Activated CD8-positive, alpha-beta T cell treated with anti-CD3 and anti-CD28 coated beads for 36 hours (primary cell): ENCODE measurements at regions not wholly inside any gene's neighbourhood (a gene's known extent, or its start where the extent isn't known, plus 50 kb on each side); places are given as distances from the start of the nearest gene placed in this dataset.

ENCODE experiments used
- ATAC-seq: fragments of 200-7000 bp; cut with Tn5 transposase; one replicate; pipeline ENCODE4 v1.10.0; 2021; ENCODE audit warnings: mild to moderate bottlenecking, moderate library complexity
- CTCF ChIA-PET: fragments of 350-600 bp; sonication (Branson Sonifier 250); formaldehyde crosslinking; loops from one replicate; lab custom pipeline; 2021; ENCODE audit warnings: antibody characterized with exemption; lab: Charles Lee
- POLR2A ChIA-PET: fragments of 350-600 bp; sonication (Branson Sonifier 250); formaldehyde crosslinking; loops from one replicate; lab custom pipeline; 2021; ENCODE audit warnings: antibody characterized with exemption; lab: Charles Lee
- DNase-seq: peaks from one replicate; pipeline ENCODE4 v3.0.0-alpha.2; 2020
- H3K27ac Mint-ChIP-seq: one replicate; pipeline ENCODE4 v1.8.0; 2021; ENCODE audit warnings: mild to moderate bottlenecking, mixed read lengths
- H3K27me3 Mint-ChIP-seq: one replicate; pipeline ENCODE4 v1.8.0; 2021; ENCODE audit warnings: mixed read lengths
- H3K36me3 Mint-ChIP-seq: one replicate; pipeline ENCODE4 v1.8.0; 2021; ENCODE audit warnings: low read depth, mixed read lengths
- H3K4me1 Mint-ChIP-seq: one replicate; pipeline ENCODE4 v1.8.0; 2021; ENCODE audit warnings: low read depth, mixed read lengths
- H3K4me3 Mint-ChIP-seq: one replicate; pipeline ENCODE4 v1.8.0; 2021; ENCODE audit warnings: mild to moderate bottlenecking, moderate library complexity, mixed read lengths
- H3K9me3 Mint-ChIP-seq: one replicate; pipeline ENCODE4 v1.8.0; 2021; ENCODE audit warnings: mixed read lengths
- intact Hi-C: fragments of 100-400 bp; cut with micrococcal nuclease; formaldehyde crosslinking; loops from one replicate; pipeline ENCODE4 v1.10.0; 2022
- TF ChIP-seq, protein P1 (sequence below): fragments of 200-600 bp; IDR thresholded peaks from one replicate; pipeline ENCODE4 v1.8.0; 2022; ENCODE audit warnings: antibody characterized with exemption, mild to moderate bottlenecking

DNA sequence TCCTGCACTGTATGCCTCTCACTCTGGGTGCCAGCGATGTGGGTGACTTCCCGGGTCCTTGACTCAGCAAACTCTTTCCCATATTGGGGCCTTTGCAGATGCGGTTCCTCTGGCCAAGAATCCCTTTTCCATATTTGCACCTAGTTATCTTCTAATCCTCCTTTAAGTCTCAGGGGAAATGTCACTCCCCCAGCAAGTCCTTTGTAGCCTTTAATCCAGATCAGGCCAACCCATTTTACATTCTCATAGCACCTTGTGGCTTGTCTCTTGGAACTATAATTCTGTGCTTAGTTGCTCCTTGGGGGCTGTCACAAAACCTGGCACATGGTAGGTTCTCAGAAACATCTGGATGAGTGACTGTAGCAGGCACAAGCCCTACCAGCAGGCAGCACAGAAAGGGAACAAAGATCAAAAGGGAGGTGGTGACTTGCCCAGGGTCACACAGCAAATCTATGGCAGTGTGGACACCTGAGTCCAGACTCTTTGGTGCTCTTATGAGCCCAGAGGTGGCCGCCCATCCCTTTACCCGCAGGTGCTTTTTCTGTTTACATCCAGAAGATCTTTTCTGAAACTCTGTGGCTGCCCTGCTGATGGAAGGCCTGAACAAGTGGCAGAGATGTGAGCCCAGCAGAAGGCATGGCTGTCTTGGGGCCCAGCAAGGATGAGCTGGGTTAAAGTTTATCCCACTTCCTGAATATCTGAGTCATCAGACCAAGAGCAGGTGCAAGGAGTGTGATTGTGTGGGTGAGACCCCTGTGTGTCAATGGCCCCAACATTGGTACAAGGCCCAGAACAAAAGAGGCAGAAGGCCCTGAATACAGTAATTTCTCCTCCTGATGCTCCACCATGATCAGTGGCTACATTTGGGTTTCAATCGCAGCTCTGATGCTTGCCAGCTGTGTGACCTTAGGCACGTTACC lies 78.6 kb upstream of the GRK3 start:
- Mint-ChIP-seq H3K4me1 (peaks cover 58% of the 10 kb centered on the region), H3K9me3 (peaks cover 11% of the 10 kb centered on the region), H3K4me3 (peak overlapping the region; percentile 15), H3K27ac (peak overlapping the region; percentile 93), H3K36me3 (peaks cover 73% of the 10 kb centered on the region), H3K27me3 (no peaks in the 10 kb centered on the region)
- ChIA-PET CTCF (interaction anchor here (1.3 kb wide), 1 partner anchor 38 kb away, joined by 4 read pairs; no protein-coding TSS in a partner anchor), POLR2A (interaction anchor here (0.8 kb wide), 1 partner anchor 78 kb away, joined by 3 read pairs; no protein-coding TSS in a partner anchor)
- intact Hi-C loops: no loop called here
- peak; percentile 83 for DNase-seq
- TF ChIP-seq, protein P1, sequence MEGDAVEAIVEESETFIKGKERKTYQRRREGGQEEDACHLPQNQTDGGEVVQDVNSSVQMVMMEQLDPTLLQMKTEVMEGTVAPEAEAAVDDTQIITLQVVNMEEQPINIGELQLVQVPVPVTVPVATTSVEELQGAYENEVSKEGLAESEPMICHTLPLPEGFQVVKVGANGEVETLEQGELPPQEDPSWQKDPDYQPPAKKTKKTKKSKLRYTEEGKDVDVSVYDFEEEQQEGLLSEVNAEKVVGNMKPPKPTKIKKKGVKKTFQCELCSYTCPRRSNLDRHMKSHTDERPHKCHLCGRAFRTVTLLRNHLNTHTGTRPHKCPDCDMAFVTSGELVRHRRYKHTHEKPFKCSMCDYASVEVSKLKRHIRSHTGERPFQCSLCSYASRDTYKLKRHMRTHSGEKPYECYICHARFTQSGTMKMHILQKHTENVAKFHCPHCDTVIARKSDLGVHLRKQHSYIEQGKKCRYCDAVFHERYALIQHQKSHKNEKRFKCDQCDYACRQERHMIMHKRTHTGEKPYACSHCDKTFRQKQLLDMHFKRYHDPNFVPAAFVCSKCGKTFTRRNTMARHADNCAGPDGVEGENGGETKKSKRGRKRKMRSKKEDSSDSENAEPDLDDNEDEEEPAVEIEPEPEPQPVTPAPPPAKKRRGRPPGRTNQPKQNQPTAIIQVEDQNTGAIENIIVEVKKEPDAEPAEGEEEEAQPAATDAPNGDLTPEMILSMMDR: no peak
- ATAC-seq: peak; percentile 74

DNA sequence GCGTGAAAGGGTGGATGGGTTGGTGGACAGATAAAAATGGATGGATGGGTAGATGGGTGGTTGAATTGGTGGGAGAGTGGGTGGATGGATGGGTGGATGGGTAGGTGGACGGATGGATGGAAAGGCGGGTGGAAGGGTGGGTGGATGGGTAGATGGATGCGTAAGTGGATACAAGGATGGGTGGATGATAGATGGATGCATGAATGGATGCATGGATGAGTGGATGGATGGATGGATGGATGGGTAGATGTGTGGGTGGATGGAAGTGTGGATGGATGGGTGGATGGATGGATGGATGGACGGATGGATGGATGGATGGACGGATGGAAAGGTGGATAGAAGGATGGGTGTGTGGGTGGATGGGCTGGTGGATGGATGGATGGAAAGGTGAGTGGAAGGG lies 77.0 kb upstream of the GRK3 start:
- CTCF ChIA-PET: no interaction called here
- intact Hi-C loops: no loop called here
- POLR2A ChIA-PET: interaction anchor here (1.6 kb wide), 1 partner anchor 28 kb away, joined by 3 read pairs; no protein-coding TSS in a partner anchor
- ATAC-seq: no peak
- Mint-ChIP-seq H3K36me3 (peaks cover 70% of the 10 kb centered on the region), H3K9me3 (peaks cover 11% of the 10 kb centered on the region), H3K4me1 (peaks cover 58% of the 10 kb centered on the region), H3K27ac (peak overlapping the region; percentile 93), H3K4me3 (no peak overlapping the region), H3K27me3 (no peaks in the 10 kb centered on the region)
- TF ChIP-seq, protein P1: no peak
- no peak for DNase-seq

DNA sequence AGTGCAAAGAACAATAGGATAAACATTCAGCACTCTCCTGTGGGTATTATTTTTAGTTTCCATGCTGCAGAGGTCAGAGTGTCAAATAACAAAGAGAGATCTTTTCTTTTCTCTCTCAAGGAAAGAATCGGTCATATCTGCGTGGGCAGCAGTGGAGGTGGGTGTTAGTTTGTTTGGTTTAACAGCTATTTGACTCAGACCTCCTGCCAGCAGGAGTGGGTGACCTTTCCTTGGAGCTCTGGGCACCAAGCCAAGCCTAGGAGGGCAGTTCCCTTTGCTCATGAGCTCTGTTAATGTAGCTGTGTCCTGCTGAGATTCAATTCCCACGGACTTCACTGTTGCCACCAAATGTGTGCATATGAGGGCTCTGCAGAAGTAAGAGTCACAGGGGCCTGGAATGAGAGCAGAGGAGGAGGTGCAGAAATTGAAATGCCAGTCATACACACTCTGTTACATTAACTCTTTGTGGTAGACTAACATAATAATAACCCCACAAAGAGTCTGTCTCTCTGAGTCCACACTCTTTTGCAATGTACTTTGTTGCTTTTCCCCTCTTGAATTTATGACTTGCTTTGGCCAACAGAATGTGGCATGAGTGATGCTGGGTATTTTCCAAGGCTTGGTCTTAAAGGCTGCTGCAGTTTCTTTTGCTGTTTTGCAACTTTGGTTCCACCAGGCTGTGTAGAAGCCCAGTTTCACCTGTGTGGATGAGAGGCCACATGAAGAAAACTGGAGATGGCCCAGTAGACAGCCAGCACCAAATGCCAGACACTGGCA lies 76.0 kb upstream of the GRK3 start:
- peak; percentile 96 for DNase-seq
- POLR2A ChIA-PET: interaction anchor here (1.0 to 1.6 kb wide), 2 partner anchors 12 to 27 kb away, joined by 3 to 4 read pairs; no protein-coding TSS in a partner anchor

DNA sequence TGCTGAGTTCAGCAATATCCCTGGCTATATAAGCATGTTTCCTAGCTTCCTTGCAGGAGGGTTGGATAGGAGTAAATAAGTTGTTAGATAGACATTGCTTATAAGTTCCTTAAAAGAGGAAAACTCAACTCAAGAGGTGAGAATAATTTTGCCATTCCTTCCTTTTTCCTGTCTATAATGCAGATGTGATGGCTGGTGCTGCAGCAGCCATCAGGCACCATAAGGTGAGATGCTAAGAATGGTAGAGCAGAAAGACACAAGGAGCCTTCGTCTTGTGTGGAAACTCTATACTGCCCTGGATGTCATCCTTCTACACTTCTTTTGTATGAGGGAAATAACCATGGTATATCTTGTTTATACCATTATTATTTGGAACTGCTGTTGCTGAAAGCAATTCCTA lies 74.5 kb upstream of the GRK3 start:
- ChIA-PET CTCF (no interaction called here), POLR2A (interaction anchor here (0.9 kb wide), 1 partner anchor 245 kb away, joined by 3 read pairs; no protein-coding TSS in a partner anchor)
- intact Hi-C loops: no loop called here

More for the DNA sequence above, 76.0 kb upstream of the GRK3 start:
- intact Hi-C loops: no loop called here
- H3K9me3 Mint-ChIP-seq: peaks cover 11% of the 10 kb centered on the region
- no peaks in the 10 kb centered on the region for H3K27me3 Mint-ChIP-seq
- H3K4me1 Mint-ChIP-seq: peaks cover 58% of the 10 kb centered on the region
- H3K36me3 Mint-ChIP-seq: peaks cover 65% of the 10 kb centered on the region
- ATAC-seq: peak; percentile 38
- CTCF ChIA-PET: interaction anchor here (1.1 to 1.2 kb wide), 3 partner anchors 12 to 285 kb away, joined by 3 to 4 read pairs (median 3); no protein-coding TSS in a partner anchor
- peak overlapping the region; percentile 36 for H3K4me3 Mint-ChIP-seq
- TF ChIP-seq, protein P1: no peak
- H3K27ac Mint-ChIP-seq: peak overlapping the region; percentile 93

More for the DNA sequence above, 74.5 kb upstream of the GRK3 start:
- DNase-seq (no peak), ATAC-seq (no peak)
- H3K4me3 Mint-ChIP-seq: no peak overlapping the region
- no peaks in the 10 kb centered on the region for H3K27me3 Mint-ChIP-seq
- H3K36me3 Mint-ChIP-seq: peaks cover 58% of the 10 kb centered on the region
- no peak overlapping the region for H3K27ac Mint-ChIP-seq
- TF ChIP-seq, protein P1: no peak
- H3K9me3 Mint-ChIP-seq: peaks cover 11% of the 10 kb centered on the region
- H3K4me1 Mint-ChIP-seq: peaks cover 49% of the 10 kb centered on the region
